ENCODE measurements at regions not wholly inside any gene's neighbourhood (a gene's known extent, or its start where the extent isn't known, plus 50 kb on each side); places are given as distances from the start of the nearest gene placed in this dataset.
A peak's percentile ranks its signal among the peaks of the same experiment; 100 is the strongest.

DNA sequence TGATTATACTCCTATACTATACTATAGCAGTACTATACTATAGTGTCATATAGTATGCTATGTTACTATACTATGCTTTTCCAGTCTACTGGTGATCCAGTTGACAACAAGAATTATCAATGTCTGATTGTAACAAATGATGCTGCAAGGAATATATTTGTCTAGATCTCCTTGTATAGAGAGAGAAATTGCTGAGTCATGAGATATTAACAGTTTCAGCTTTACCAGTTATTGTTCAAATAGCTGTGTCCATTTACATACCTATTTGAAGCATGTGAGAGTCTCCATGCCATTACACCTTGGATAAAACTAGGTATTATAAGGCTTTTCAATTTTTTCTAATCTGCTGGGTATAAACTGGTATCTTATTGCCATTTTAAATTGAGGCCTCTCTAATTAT, 136.4 kb upstream of the SKOR2 start:
- TF ChIP-seq YBX1 (IDR thresholded peaks at IDR 0.05) (no peak), SUPT5H (IDR thresholded peaks at IDR 0.05) (no peak), NFE2L1 (tag; IDR thresholded peaks at IDR 0.05; ENCODE audit: borderline replicate concordance, low read depth) (peak; percentile 44; the same call in 1 of the 2 replicates), MAFG (tag; conservative IDR thresholded peaks at IDR 0.05) (peak; percentile 87), NFE2 (IDR thresholded peaks at IDR 0.05; ENCODE audit: low read depth) (0 out of 2 replicates have a peak, but pooled peaks have one; percentile 14), C11orf30 (IDR thresholded peaks at IDR 0.05; ENCODE audit: low read depth) (peak; percentile 72), ZNF316 (IDR thresholded peaks at IDR 0.05) (peak; percentile 85), MAFK (IDR thresholded peaks at IDR 0.05; ENCODE audit: low read length) (peak; percentile 94), MAFF (IDR thresholded peaks at IDR 0.05; ENCODE audit: low read length) (peak; percentile 90)
- TF ChIP-seq, protein P1, sequence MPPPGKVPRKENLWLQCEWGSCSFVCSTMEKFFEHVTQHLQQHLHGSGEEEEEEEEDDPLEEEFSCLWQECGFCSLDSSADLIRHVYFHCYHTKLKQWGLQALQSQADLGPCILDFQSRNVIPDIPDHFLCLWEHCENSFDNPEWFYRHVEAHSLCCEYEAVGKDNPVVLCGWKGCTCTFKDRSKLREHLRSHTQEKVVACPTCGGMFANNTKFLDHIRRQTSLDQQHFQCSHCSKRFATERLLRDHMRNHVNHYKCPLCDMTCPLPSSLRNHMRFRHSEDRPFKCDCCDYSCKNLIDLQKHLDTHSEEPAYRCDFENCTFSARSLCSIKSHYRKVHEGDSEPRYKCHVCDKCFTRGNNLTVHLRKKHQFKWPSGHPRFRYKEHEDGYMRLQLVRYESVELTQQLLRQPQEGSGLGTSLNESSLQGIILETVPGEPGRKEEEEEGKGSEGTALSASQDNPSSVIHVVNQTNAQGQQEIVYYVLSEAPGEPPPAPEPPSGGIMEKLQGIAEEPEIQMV (tag; conservative IDR thresholded peaks at IDR 0.05; ENCODE audit: low read depth): no peak
- Histone ChIP-seq H2AFZ (ENCODE audit: low read depth, low read length) (no peak overlapping the region), H4K20me1 (replicated peaks; ENCODE audit: control insufficient read depth, insufficient read depth, low read length) (no peaks in the 10 kb centered on the region), H3K4me2 (ENCODE audit: insufficient read depth, low read length) (no peak overlapping the region), H3K4me1 (replicated peaks in 1 of 2; ENCODE audit: control insufficient read depth in 2 of 2, insufficient read depth in 2 of 2, low read length in 2 of 2) (no peaks in the 10 kb centered on the region), H3K4me3 (no peak overlapping the region), H3K9me3 (replicated peaks; ENCODE audit: control insufficient read depth, insufficient read depth, low read depth, low read length) (no peaks in the 10 kb centered on the region), H3K36me3 (ENCODE audit: control insufficient read depth, insufficient read depth, low read length) (no peaks in the 10 kb centered on the region), H3K27me3 (ENCODE audit: control insufficient read depth in 2 of 2, insufficient read depth in 2 of 2, low read length in 2 of 2) (no peaks in the 10 kb centered on the region), H3K79me2 (ENCODE audit: control insufficient read depth, insufficient read depth, low read length) (no peaks in the 10 kb centered on the region), H3K27ac (ENCODE audit: extremely low read depth, low read depth, low read length) (no peak overlapping the region), H3K9ac (ENCODE audit: insufficient read depth in 1 of 2, low read depth in 2 of 2, low read length in 2 of 2) (no peak overlapping the region), H3K9me1 (ENCODE audit: control insufficient read depth, insufficient read depth, low read length) (no peaks in the 10 kb centered on the region)
- FAIRE-seq (no peak), DNase-seq (ENCODE audit: extremely low read depth in 1 of 4, low spot score in 3 of 4) (no peak), ATAC-seq (no peak)
- ChIA-PET POLR2A (no interaction called here), CTCF (ENCODE audit: low intra/inter-chr PET ratio) (no interaction called here)
- in situ Hi-C loops (cut with MboI) (no loop called here), intact Hi-C loops (cut with micrococcal nuclease) (no loop called here)
- no TSS peak for BruUV-seq (replicated peaks)

Measured in K562 (cell line).